ENCODE measurements at regions not wholly inside any gene's neighbourhood (a gene's known extent, or its start where the extent isn't known, plus 50 kb on each side); places are given as distances from the start of the nearest gene placed in this dataset.
"Not testable (repeated sequence)": the region's sequence is repeated elsewhere in the genome, so short reads cannot be mapped to it uniquely, and the experiment has no call there.

DNA sequence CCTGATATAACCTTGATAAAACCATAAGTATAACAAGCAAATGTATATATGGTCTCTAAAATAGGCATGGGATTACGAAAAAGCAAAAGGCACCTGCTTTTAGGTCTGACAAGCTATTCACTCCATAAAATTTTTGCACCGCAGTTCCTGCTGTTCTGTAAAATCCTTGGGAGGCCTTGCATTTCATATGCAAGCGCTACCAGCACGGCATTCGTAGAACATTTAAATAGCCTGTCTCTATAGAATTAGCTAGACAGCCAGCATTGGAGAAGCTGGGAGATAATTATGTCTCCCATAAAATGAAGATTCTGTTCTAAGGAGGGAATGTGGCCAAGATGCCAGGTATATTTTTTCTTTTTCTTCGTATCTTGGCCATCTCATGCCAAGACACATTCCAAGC is 64.5 kb upstream of the ATXN1 start:
- Mint-ChIP-seq H3K36me3 (ENCODE audit: low read depth) (no peaks in the 10 kb centered on the region), H3K4me1 (peaks cover 14% of the 10 kb centered on the region), H3K27me3 (peaks cover 20% of the 10 kb centered on the region), H3K4me3 (no peak overlapping the region), H3K27ac (no peak overlapping the region), H3K9me3 (no peaks in the 10 kb centered on the region)
- POLR2A ChIA-PET: no interaction called here
- CTCF ChIA-PET: interaction anchor here (1.0 to 1.8 kb wide), 4 partner anchors 10 to 54 kb away, joined by 4 read pairs; no protein-coding TSS in a partner anchor
- no peak for DNase-seq

DNA sequence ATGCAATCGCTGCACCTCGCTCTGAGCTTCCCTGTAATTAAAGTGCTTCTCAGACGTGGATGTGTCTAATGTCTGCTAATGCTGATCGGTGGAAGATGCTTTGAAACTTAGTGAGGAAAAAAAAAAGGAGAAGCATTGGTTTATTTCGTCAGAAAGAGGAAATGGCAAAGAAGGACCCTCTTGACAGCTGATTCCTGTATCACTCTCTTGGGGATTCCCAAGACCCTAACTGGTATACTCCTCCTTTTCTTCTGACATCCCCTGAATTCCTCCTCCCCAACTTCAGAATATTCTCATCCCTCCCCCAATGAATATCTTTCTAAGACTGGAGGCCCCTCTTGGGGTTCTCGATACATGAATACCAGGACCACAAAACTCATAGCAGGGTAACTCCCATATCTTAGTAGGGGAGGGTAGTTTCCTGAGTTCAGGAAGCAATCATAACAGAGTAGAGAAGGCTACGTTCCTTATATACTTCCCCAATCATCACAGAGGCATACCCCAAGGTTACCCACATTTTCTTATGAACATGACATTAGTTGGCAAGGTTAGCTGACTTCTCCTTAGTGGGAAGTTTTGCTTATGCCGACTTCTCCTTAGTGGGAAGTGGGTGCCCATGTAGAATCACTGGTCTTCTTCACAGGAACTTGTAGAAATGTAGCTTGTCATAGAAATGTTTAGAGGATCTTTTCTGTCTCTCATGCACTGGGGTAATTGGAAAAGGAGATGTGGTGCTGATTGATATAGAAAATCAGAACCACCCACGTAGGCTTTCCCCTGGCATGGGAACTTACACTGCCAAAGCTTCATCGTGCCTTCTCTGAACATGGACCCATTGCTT is 63.8 kb upstream of the ATXN1 start:
- POLR2A ChIA-PET: no interaction called here
- CTCF ChIA-PET: interaction anchor here (0.6 to 1.8 kb wide), 5 partner anchors 11 to 71 kb away, joined by 3 to 4 read pairs (median 4); no protein-coding TSS in a partner anchor
- Mint-ChIP-seq H3K36me3 (ENCODE audit: low read depth) (no peaks in the 10 kb centered on the region), H3K27me3 (peaks cover 25% of the 10 kb centered on the region), H3K4me1 (peaks cover 14% of the 10 kb centered on the region), H3K27ac (no peak overlapping the region), H3K4me3 (no peak overlapping the region), H3K9me3 (no peaks in the 10 kb centered on the region)
- no peak for DNase-seq

DNA sequence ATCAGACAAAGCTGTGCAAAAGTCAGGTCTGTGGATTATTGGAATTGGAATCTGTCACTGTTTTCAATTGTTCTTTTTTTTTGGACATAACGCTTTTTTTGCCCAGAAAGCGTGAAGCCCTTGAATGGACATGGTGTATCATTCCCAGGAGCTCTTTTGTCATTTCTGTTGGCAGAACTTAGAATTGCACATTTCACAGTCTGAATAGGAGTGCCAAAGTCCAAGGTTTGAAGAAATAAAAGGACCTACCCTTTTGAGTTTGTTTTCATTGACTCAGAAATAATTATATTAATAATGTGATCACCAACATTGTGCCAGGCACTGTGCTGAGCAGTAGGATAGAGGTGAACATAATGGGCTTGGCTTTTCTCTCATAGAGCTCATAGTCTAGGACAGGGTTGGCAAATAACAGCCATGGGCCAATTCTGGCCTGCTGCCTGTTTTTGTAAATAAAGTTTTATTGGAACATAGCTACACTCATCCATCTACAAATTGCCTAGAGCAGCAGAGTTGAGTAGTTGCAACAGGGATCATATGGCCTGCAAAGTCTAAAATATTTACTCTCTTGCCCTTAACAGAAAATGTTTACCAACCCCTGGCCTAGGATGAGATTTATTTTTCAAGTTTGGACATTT is 62.6 kb upstream of the ATXN1 start:
- ChIA-PET POLR2A (no interaction called here), CTCF (interaction anchor here (2.4 kb wide), 1 partner anchor 10 kb away, joined by 8 read pairs; no protein-coding TSS in a partner anchor)
- no peak for DNase-seq
- H3K27ac Mint-ChIP-seq: no peak overlapping the region
- H3K4me1 Mint-ChIP-seq: peaks cover 14% of the 10 kb centered on the region
- no peaks in the 10 kb centered on the region for H3K36me3 Mint-ChIP-seq (ENCODE audit: low read depth)
- H3K9me3 Mint-ChIP-seq: no peaks in the 10 kb centered on the region
- H3K4me3 Mint-ChIP-seq: no peak overlapping the region
- peaks cover 25% of the 10 kb centered on the region for H3K27me3 Mint-ChIP-seq

DNA sequence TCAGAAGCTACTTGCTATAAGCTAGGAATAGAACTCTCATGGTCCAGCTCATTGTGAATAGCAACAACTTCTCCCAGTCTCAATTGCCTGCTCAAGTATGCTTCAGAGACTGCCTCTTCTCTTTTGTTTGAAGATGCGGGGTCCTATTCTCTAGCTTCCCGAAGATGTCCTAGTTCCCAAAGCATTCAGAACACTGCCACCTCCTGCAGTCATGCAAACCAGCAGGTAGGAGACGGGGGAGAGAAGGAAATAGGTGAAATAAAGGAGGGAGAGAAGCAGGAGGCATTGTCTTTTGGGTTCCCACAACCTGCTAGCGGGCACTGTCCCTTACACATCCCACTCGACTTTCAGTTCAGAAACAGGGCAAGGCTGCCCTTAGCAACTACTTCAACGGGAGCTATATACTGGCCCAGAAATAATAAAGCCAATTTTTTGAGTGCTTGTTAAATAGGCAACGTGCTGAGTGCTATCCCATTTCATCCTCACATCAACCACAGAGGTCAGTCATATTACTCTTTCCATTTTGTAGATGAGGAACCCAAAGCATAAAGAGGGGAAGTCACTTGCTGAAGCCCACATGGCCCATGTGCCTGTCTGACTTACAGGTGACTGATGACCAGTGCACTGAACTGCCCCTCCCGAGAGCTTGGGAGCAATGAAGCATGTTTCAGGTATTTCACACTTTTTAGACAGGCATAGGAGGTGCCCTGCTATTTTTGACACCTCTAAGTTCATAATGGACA is 61.9 kb upstream of the ATXN1 start:
- Mint-ChIP-seq H3K27ac (no peak overlapping the region), H3K27me3 (peaks cover 25% of the 10 kb centered on the region), H3K4me1 (peaks cover 11% of the 10 kb centered on the region), H3K4me3 (no peak overlapping the region), H3K9me3 (no peaks in the 10 kb centered on the region), H3K36me3 (ENCODE audit: low read depth) (no peaks in the 10 kb centered on the region)
- CTCF ChIA-PET: interaction anchor here (1.1 to 2.4 kb wide), 3 partner anchors 9 to 46 kb away, joined by 3 to 8 read pairs (median 5); no protein-coding TSS in a partner anchor
- POLR2A ChIA-PET: no interaction called here
- DNase-seq: no peak

DNA sequence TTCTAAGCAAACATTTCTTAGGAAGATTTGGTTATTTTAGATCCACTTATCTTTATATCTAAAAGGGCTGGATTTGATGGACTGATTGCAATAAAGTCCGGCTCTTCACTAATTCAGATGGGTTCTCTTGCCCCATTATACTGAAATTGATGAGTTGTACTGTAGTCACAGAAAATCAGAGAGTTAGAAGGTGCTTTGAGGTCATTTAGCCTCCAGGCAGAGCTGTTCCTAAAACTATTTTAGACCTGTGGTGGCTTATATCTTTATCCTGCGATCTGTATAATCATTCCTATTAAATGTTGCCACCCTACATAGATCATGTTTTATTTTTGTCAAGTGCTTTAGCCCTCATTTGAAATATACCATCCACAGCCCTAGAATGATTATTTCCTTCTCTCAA is 61.3 kb upstream of the ATXN1 start:
- ChIA-PET CTCF (interaction anchor here (1.1 to 2.4 kb wide), 3 partner anchors 8 to 47 kb away, joined by 3 to 8 read pairs (median 5); no protein-coding TSS in a partner anchor), POLR2A (no interaction called here)
- Mint-ChIP-seq H3K4me1 (peaks cover 5% of the 10 kb centered on the region), H3K27me3 (peaks cover 25% of the 10 kb centered on the region), H3K4me3 (no peak overlapping the region), H3K9me3 (no peaks in the 10 kb centered on the region), H3K27ac (no peak overlapping the region), H3K36me3 (ENCODE audit: low read depth) (no peaks in the 10 kb centered on the region)
- DNase-seq: no peak

DNA sequence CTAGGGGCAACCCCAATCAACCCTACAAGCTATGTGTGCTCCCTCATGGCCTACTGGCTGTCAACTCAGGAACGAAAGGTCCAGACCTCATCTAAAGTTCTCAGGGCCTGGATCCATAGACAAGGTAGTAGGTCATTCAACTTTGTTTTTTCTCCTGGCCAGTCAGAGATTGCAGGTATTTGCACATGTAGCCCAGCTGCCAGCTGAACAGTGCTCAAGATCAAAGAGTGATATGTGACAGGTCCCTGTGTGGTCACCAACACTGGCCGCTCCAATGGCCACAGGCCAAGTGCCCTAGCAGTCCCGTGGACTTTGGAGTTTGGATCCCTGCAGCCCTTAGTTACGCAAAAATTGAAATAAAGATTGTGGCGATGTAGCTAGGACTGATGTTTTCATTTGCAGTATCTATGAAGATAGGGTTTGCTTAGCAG is 60.6 kb upstream of the ATXN1 start:
- Mint-ChIP-seq H3K27ac (no peak overlapping the region), H3K4me1 (no peaks in the 10 kb centered on the region), H3K36me3 (ENCODE audit: low read depth) (no peaks in the 10 kb centered on the region), H3K9me3 (no peaks in the 10 kb centered on the region), H3K4me3 (no peak overlapping the region), H3K27me3 (peaks cover 25% of the 10 kb centered on the region)
- CTCF ChIA-PET: interaction anchor here (1.1 to 1.7 kb wide), 2 partner anchors 14 to 47 kb away, joined by 3 to 5 read pairs; no protein-coding TSS in a partner anchor
- POLR2A ChIA-PET: no interaction called here
- DNase-seq: no peak

DNA sequence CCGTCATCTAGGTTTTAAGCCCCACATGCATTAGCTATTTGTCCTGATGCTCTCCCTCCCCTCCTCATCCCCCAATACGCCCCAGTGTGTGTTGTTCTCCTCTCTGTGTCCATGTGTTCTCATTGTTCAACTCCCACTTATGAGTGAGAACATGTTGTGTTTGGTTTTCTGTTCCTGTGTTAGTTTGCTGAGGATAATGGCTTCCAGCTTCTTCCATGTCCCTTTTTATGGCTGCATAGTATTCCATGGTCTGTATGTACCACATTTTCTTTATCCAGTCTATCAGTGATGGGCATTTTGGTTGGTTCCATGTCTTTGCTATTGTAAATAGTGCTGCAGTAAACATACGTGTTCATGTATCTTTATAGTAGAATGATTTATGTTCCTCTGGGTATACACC is 59.0 kb upstream of the ATXN1 start:
- H3K27ac Mint-ChIP-seq; CTCF ChIA-PET; POLR2A ChIA-PET; DNase-seq; H3K36me3 Mint-ChIP-seq (ENCODE audit: low read depth); H3K4me3 Mint-ChIP-seq; H3K9me3 Mint-ChIP-seq; H3K4me1 Mint-ChIP-seq: not testable (repeated sequence)
- H3K27me3 Mint-ChIP-seq: peaks cover 21% of the 10 kb centered on the region

DNA sequence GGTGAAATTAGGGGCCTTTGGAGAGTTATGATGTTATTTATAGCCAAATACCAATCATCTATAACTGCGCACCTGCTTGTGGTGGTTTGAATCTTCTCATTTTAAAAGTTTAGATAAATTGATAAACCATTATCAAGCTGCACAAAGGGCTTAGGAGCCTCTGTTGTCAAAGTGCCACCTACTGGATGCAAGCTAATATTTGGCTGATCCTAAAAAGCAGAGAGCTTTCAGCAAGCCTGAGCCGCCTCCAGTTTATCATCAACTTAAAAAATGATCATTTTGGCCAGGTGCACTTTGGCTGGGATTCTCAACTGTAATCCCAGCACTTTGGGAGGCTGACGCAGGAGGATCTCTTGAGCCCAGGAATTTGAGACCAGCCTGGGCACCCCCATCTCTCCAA is 58.5 kb upstream of the ATXN1 start:
- Mint-ChIP-seq H3K27ac (no peak overlapping the region), H3K9me3 (no peaks in the 10 kb centered on the region), H3K36me3 (ENCODE audit: low read depth) (no peaks in the 10 kb centered on the region), H3K27me3 (peaks cover 17% of the 10 kb centered on the region), H3K4me3 (no peak overlapping the region), H3K4me1 (no peaks in the 10 kb centered on the region)
- ChIA-PET CTCF (no interaction called here), POLR2A (no interaction called here)
- DNase-seq: no peak

DNA sequence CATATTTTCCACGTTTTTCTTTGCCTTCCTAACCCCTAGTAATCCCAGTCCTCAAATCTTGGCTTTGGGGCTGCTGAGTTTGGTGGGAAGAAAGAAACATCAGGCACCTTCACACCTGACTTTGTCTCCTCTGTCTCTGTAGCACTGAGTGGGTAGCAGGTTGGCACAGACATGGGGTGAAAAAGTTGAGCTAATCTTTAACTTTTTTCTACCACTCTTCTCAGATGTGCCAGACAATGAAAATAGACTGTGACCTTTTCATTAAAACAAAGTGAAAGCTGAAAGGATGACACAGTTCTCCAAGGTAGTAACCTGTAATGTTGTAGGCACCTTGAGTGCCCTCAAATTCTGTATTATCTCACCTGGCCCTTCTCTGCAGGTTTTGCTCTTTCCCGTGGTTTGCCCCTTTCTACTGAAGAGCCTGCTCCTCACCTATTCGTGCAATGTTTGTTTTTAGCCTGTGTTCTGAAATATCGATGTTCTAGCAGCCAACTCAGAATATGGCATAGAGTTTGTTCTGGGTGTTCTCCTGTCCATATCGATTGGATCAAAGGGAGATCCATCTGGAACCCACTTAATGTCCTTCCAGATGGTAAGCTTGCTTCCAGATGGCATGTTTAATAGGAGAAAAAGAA is 57.8 kb upstream of the ATXN1 start:
- H3K36me3 Mint-ChIP-seq (ENCODE audit: low read depth): no peaks in the 10 kb centered on the region
- H3K4me1 Mint-ChIP-seq: no peaks in the 10 kb centered on the region
- CTCF ChIA-PET: interaction anchor here (1.3 kb wide), 1 partner anchor 14 kb away, joined by 3 read pairs; no protein-coding TSS in a partner anchor
- no peak overlapping the region for H3K27ac Mint-ChIP-seq
- peaks cover 16% of the 10 kb centered on the region for H3K27me3 Mint-ChIP-seq
- no peak for DNase-seq
- H3K9me3 Mint-ChIP-seq: no peaks in the 10 kb centered on the region
- no peak overlapping the region for H3K4me3 Mint-ChIP-seq
- POLR2A ChIA-PET: no interaction called here

DNA sequence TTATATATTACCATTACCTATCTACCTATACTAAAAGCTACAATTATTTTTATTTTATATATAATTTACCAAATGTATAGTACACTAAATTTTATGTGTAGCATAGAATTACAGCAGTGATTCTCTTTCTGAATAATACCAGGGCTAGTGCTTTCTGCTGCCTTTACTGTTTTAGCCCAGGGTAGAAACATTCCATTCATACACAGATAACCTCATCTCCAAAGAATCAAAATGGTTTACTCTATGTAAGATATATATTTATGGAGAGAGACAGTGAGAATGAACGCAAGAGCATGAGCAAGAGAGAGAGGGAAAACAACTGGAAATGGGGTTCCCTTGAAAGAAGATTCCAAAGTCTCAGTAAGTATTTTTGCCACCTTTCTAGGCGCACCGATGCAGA is 56.3 kb upstream of the ATXN1 start:
- no peaks in the 10 kb centered on the region for H3K4me1 Mint-ChIP-seq
- DNase-seq: no peak
- no peak overlapping the region for H3K27ac Mint-ChIP-seq
- H3K36me3 Mint-ChIP-seq (ENCODE audit: low read depth): peaks cover 5% of the 10 kb centered on the region
- ChIA-PET CTCF (no interaction called here), POLR2A (no interaction called here)
- H3K9me3 Mint-ChIP-seq: peaks cover 10% of the 10 kb centered on the region
- H3K4me3 Mint-ChIP-seq: no peak overlapping the region
- peaks cover 8% of the 10 kb centered on the region for H3K27me3 Mint-ChIP-seq

DNA sequence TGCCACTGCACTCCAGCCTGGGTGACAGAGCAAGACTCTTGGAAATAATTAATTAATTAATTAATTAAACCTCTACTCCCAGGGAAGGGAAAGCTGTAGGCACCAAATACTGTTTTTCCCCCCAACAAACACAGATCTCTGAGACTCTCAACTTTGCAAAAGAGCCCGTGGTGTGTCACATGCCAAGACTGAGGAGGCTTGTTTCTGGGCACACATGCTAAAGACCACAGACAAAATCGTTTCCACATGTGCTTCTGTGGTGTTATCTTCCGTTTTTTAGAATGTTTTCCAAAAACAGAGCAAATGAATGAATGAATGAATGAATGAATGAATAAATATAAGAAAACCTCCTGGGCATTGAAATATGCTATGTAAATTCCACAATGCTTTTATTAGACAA is 55.6 kb upstream of the ATXN1 start:
- CTCF ChIA-PET: interaction anchor here (0.6 kb wide), 1 partner anchor 141 kb away, joined by 5 read pairs; no protein-coding TSS in a partner anchor
- no peaks in the 10 kb centered on the region for H3K4me1 Mint-ChIP-seq
- H3K36me3 Mint-ChIP-seq (ENCODE audit: low read depth): peaks cover 11% of the 10 kb centered on the region
- no peak overlapping the region for H3K27ac Mint-ChIP-seq
- H3K27me3 Mint-ChIP-seq: peaks cover 8% of the 10 kb centered on the region
- POLR2A ChIA-PET: no interaction called here
- H3K9me3 Mint-ChIP-seq: peaks cover 17% of the 10 kb centered on the region
- H3K4me3 Mint-ChIP-seq: no peak overlapping the region
- DNase-seq: no peak

DNA sequence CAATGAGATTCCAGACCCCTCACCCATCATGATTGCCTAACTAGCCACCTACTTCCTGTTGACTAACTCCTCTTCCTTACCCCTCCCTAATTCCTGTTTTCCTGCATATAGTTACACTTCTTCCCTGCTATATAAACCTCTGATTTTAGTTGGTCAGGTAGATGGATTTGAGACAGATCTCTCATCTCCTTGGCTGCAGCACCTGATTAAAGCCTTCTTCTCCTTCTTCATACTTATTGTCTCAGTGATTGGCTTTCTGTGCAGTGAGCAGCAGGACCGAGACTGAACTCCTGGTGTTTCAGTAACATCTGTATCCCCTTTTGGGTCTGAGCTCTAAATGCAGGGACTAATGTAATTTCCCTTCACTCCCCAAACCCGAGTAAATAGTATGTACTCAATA is 51.7 kb upstream of the ATXN1 start:
- H3K36me3 Mint-ChIP-seq (ENCODE audit: low read depth): peaks cover 11% of the 10 kb centered on the region
- ChIA-PET POLR2A (no interaction called here), CTCF (interaction anchor here (0.5 kb wide), 1 partner anchor 720 kb away, joined by 4 read pairs; no protein-coding TSS in a partner anchor)
- no peaks in the 10 kb centered on the region for H3K4me1 Mint-ChIP-seq
- no peak overlapping the region for H3K27ac Mint-ChIP-seq
- H3K27me3 Mint-ChIP-seq: peaks cover 2% of the 10 kb centered on the region
- peaks cover 32% of the 10 kb centered on the region for H3K9me3 Mint-ChIP-seq
- no peak overlapping the region for H3K4me3 Mint-ChIP-seq
- no peak for DNase-seq
